ENCODE measurements at regions not wholly inside any gene's neighbourhood (a gene's known extent, or its start where the extent isn't known, plus 50 kb on each side); places are given as distances from the start of the nearest gene placed in this dataset.

GRCh38 chr5:125416055-125416454 is 669.6 kb upstream of the ZNF608 start:
- TF ChIP-seq, protein P1, sequence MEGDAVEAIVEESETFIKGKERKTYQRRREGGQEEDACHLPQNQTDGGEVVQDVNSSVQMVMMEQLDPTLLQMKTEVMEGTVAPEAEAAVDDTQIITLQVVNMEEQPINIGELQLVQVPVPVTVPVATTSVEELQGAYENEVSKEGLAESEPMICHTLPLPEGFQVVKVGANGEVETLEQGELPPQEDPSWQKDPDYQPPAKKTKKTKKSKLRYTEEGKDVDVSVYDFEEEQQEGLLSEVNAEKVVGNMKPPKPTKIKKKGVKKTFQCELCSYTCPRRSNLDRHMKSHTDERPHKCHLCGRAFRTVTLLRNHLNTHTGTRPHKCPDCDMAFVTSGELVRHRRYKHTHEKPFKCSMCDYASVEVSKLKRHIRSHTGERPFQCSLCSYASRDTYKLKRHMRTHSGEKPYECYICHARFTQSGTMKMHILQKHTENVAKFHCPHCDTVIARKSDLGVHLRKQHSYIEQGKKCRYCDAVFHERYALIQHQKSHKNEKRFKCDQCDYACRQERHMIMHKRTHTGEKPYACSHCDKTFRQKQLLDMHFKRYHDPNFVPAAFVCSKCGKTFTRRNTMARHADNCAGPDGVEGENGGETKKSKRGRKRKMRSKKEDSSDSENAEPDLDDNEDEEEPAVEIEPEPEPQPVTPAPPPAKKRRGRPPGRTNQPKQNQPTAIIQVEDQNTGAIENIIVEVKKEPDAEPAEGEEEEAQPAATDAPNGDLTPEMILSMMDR (IDR thresholded peaks at IDR 0.05 in 4 of 5, conservative IDR thresholded peaks at IDR 0.05 in 1 of 5) = no peak
- TF ChIP-seq POLR2A (IDR thresholded peaks at IDR 0.05) = no peak

All from gastrocnemius medialis (tissue), 4 donors.